ENCODE measurements at regions not wholly inside any gene's neighbourhood (a gene's known extent, or its start where the extent isn't known, plus 50 kb on each side); places are given as distances from the start of the nearest gene placed in this dataset.

GRCh38 chr21:39036581-39036980 lies 146.7 kb downstream of the PSMG1 start:
- TF ChIP-seq CTCF (IDR thresholded peaks at IDR 0.05), result no peak
- TF ChIP-seq POLR2A (IDR thresholded peaks at IDR 0.05), result no peak
